K562 (cell line): ENCODE measurements at regions not wholly inside any gene's neighbourhood (a gene's known extent, or its start where the extent isn't known, plus 50 kb on each side); places are given as distances from the start of the nearest gene placed in this dataset.

Source experiments
- ATAC-seq: fragments of 200-7000 bp; cut with Tn5 transposase; 3 replicates; pipeline ENCODE4 v1.9.1; 2020; ENCODE audit warnings: moderate library complexity
- BruUV-seq: library from RNA; stranded (reverse); fragments of 400-500 nt; replicated peaks from 2 replicates; lab custom pipeline; 2021; lab: Mats Ljungman, UMichigan
- CTCF ChIA-PET: fragments of 300-600 bp; formaldehyde crosslinking; extraction: SDS; loops from one replicate; lab custom pipeline; 2021; ENCODE audit warnings: low intra/inter-chr PET ratio; lab: Yijun Ruan, JAX
- POLR2A ChIA-PET: fragments of 300-600, 350-650 bp; sonication (Branson Sonifier 250); formaldehyde crosslinking; extraction: SDS; loops from one replicate; lab custom pipeline; 2021; ENCODE audit warnings: antibody characterized with exemption, inconsistent platforms; lab: Yijun Ruan, JAX
- DNase-seq, 4 experiments: peaks; one replicate each; pipeline versions ENCODE4 v3.0.0 to v3.0.0-alpha.2; 2011 to 2018; ENCODE audit warnings: low spot score in 3 of 4, mixed read lengths in 3 of 4; ENCODE audit errors: extremely low read depth in 1 of 4
- FAIRE-seq: peaks from 2 replicates; lab custom pipeline; 2011; peaks lifted over from hg19 to GRCh38; lab: Jason Lieb, UNC
- H2AFZ ChIP-seq: 2 replicates; pipeline ENCODE4 v1.6.0; 2011; ENCODE audit warnings: low read depth, low read length, control low read depth, inconsistent platforms
- H3K27ac ChIP-seq: fragments of 200-600 bp; 3 replicates; pipeline ENCODE4 v1.8.0; 2011; ENCODE audit warnings: low read depth, mild to moderate bottlenecking, control low read depth, inconsistent platforms, low read length, moderate library complexity, mixed read lengths; ENCODE audit errors: extremely low read depth
- H3K27me3 ChIP-seq, 2 experiments: fragments of 300-600 bp in 1 of 2; 2 replicates in 1 of 2; 3 replicates in 1 of 2; pipeline versions ENCODE4 v1.6.0 to v1.8.0; 2011; ENCODE audit warnings: inconsistent platforms in 2 of 2, low read length in 2 of 2, mild to moderate bottlenecking in 1 of 2, mixed read lengths in 1 of 2, moderate library complexity in 1 of 2; ENCODE audit not compliant: control insufficient read depth in 2 of 2, insufficient read depth in 2 of 2
- H3K36me3 ChIP-seq: fragments of 300-600 bp; 3 replicates; pipeline ENCODE4 v1.8.0; 2011; ENCODE audit warnings: mild to moderate bottlenecking, low read length, inconsistent platforms; ENCODE audit not compliant: control insufficient read depth, insufficient read depth
- H3K4me1 ChIP-seq, 2 experiments: fragments of 200-600 bp in 1 of 2; replicated peaks in 1 of 2; 2 replicates in 1 of 2; 3 replicates in 1 of 2; pipeline versions ENCODE4 v1.5.1 to v1.8.0; 2011; ENCODE audit warnings: inconsistent platforms in 2 of 2, low read length in 2 of 2, mild to moderate bottlenecking in 1 of 2, mixed read lengths in 1 of 2, moderate library complexity in 1 of 2; ENCODE audit not compliant: control insufficient read depth in 2 of 2, insufficient read depth in 2 of 2
- H3K4me2 ChIP-seq: 2 replicates; pipeline ENCODE4 v1.6.1; 2011; ENCODE audit warnings: low read length, control low read depth, inconsistent platforms, mixed read lengths; ENCODE audit not compliant: insufficient read depth
- H3K4me3 ChIP-seq: fragments of 200-600 bp; sonication (generic), shearing (Covaris generic); 2 replicates; pipeline ENCODE4 v1.5.1; 2016; ENCODE audit warnings: control low read depth, inconsistent platforms
- H3K79me2 ChIP-seq: fragments of 200-600 bp; 3 replicates; pipeline ENCODE4 v1.8.0; 2011; ENCODE audit warnings: low read length, inconsistent platforms; ENCODE audit not compliant: control insufficient read depth, insufficient read depth
- H3K9ac ChIP-seq, 2 experiments: 2 replicates each; pipeline versions ENCODE4 v1.6.0 to v1.6.1; 2011; ENCODE audit warnings: low read depth in 2 of 2, low read length in 2 of 2, control low read depth in 1 of 2, inconsistent platforms in 1 of 2, mild to moderate bottlenecking in 1 of 2, mixed read lengths in 1 of 2; ENCODE audit not compliant: insufficient read depth in 1 of 2
- H3K9me1 ChIP-seq: one replicate; pipeline ENCODE4 v1.6.0; 2011; ENCODE audit warnings: inconsistent platforms, mild to moderate bottlenecking, low read length, moderate library complexity; ENCODE audit not compliant: control insufficient read depth, insufficient read depth
- H3K9me3 ChIP-seq: replicated peaks from 2 replicates; pipeline ENCODE4 v1.5.1; 2011; ENCODE audit warnings: low read depth, low read length, inconsistent platforms; ENCODE audit not compliant: control insufficient read depth, insufficient read depth
- H4K20me1 ChIP-seq: replicated peaks from 2 replicates; pipeline ENCODE4 v1.6.1; 2011; ENCODE audit warnings: low read length, inconsistent platforms, mixed read lengths; ENCODE audit not compliant: control insufficient read depth, insufficient read depth
- FIP1L1 ChIP-seq: fragments of 200-400 bp; formaldehyde crosslinking; IDR thresholded peaks from 2 replicates; pipeline ENCODE4 v1.6.1; 2018; ENCODE audit warnings: mild to moderate bottlenecking, low read depth, low read length; ENCODE audit not compliant: poor library complexity, severe bottlenecking
- GATA2 ChIP-seq: sonication (generic); formaldehyde crosslinking; IDR thresholded peaks from 2 replicates; pipeline ENCODE4 v1.4.0; 2020; ENCODE audit warnings: mild to moderate bottlenecking, missing genetic modification reagents
- HIVEP1 ChIP-seq: fragments of 250-450 bp; sonication (Bioruptor Pico); IDR thresholded peaks from 2 replicates; pipeline ENCODE4 v1.4.0; 2020; ENCODE audit warnings: mild to moderate bottlenecking
- JUNB ChIP-seq: fragments of 450-650 bp; formaldehyde crosslinking; conservative IDR thresholded peaks from 2 replicates; pipeline ENCODE4 v1.4.0; 2020; ENCODE audit warnings: mild to moderate bottlenecking
- JUND ChIP-seq, 2 experiments: IDR thresholded peaks; 2 replicates in 1 of 2; 3 replicates in 1 of 2; pipeline ENCODE4 v1.6.1; 2011; ENCODE audit warnings: borderline replicate concordance in 2 of 2, low read depth in 2 of 2, low read length in 2 of 2, improper control_type of control experiment in 1 of 2, missing biosample characterization in 1 of 2, missing genetic modification characterization in 1 of 2, missing genetic modification reagents in 1 of 2
- MAFF ChIP-seq: IDR thresholded peaks from 2 replicates; pipeline ENCODE4 v1.6.1; 2012; ENCODE audit warnings: low read length, improper control_type of control experiment
- MAFG ChIP-seq: fragments of 450-650 bp; conservative IDR thresholded peaks from 2 replicates; pipeline ENCODE4 v1.6.1; 2016; ENCODE audit warnings: missing genetic modification characterization, missing compliant biosample characterization
- MIER1 ChIP-seq: fragments of 450-650 bp; IDR thresholded peaks from 2 replicates; pipeline ENCODE4 v1.6.1; 2016; ENCODE audit warnings: antibody characterized with exemption, mild to moderate bottlenecking, low read depth
- NFXL1 ChIP-seq: fragments of 450-650 bp; formaldehyde crosslinking; IDR thresholded peaks from 2 replicates; pipeline ENCODE4 v1.4.0; 2021; ENCODE audit warnings: mild to moderate bottlenecking
- ZNF121 ChIP-seq: sonication (generic); formaldehyde crosslinking; conservative IDR thresholded peaks from 2 replicates; pipeline ENCODE4 v1.8.0; 2022; ENCODE audit warnings: missing genetic modification reagents
- ZNF445 ChIP-seq: fragments of 250-450 bp; sonication (Bioruptor Pico); IDR thresholded peaks from 2 replicates; pipeline ENCODE4 v1.4.0; 2020; ENCODE audit warnings: low read depth, mild to moderate bottlenecking, moderate library complexity
- ZNF668 ChIP-seq: fragments of 250-450 bp; sonication (Bioruptor Pico); IDR thresholded peaks from 2 replicates; pipeline ENCODE4 v1.8.0; 2022; ENCODE audit warnings: mild to moderate bottlenecking, inconsistent platforms
- in situ Hi-C: fragments of 300-500 bp; cut with MboI; formaldehyde crosslinking; loops from 4 replicates; pipeline ENCODE4 v1.15.0; 2018; ENCODE audit warnings: inconsistent platforms, mixed read lengths
- intact Hi-C: fragments of 100-400 bp; cut with micrococcal nuclease; formaldehyde crosslinking; loops from 2 replicates; pipeline ENCODE4 v1.14.2; 2022
- TF ChIP-seq, protein P1 (sequence below): sonication (generic); formaldehyde crosslinking; IDR thresholded peaks from 2 replicates; pipeline ENCODE4 v1.8.1; 2023; ENCODE audit warnings: mild to moderate bottlenecking, missing genetic modification reagents
- TF ChIP-seq, protein P2 (sequence below): sonication (generic); formaldehyde crosslinking; IDR thresholded peaks from 2 replicates; pipeline ENCODE4 v1.8.0; 2022; ENCODE audit warnings: mild to moderate bottlenecking, missing genetic modification reagents

DNA sequence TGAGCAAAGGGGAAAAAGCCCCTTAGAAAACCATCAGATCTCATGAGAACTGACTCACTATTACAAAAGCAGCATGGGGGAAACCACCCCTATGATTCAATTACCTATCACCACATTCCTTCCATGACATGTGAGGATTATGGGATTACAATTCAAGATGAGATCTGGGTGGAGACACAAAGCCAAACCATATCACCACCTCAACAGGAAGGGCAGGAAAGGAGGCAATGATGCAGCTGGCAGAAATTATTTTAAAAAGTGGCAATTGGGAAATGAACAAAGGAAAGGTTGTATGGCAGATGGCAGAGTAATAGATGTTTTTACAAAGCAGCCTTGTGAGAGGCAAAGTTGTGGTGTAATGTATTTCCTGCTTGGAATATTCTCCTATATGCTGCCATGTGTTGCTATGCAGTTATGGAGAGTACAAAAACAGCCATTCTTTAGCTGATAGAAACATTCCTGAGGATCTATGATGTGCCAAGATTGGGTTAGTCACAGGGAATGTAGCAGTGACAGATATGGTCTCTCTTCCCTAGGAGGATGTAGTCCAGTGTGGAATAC lies 138.8 kb downstream of the SMC2 start:
- no peak overlapping the region for H3K4me2 ChIP-seq
- H3K9me1 ChIP-seq: no peaks in the 10 kb centered on the region
- no peak for TF ChIP-seq FIP1L1
- TF ChIP-seq ZNF121 (CRISPR knock-in tag): no peak
- TF ChIP-seq, protein P1, sequence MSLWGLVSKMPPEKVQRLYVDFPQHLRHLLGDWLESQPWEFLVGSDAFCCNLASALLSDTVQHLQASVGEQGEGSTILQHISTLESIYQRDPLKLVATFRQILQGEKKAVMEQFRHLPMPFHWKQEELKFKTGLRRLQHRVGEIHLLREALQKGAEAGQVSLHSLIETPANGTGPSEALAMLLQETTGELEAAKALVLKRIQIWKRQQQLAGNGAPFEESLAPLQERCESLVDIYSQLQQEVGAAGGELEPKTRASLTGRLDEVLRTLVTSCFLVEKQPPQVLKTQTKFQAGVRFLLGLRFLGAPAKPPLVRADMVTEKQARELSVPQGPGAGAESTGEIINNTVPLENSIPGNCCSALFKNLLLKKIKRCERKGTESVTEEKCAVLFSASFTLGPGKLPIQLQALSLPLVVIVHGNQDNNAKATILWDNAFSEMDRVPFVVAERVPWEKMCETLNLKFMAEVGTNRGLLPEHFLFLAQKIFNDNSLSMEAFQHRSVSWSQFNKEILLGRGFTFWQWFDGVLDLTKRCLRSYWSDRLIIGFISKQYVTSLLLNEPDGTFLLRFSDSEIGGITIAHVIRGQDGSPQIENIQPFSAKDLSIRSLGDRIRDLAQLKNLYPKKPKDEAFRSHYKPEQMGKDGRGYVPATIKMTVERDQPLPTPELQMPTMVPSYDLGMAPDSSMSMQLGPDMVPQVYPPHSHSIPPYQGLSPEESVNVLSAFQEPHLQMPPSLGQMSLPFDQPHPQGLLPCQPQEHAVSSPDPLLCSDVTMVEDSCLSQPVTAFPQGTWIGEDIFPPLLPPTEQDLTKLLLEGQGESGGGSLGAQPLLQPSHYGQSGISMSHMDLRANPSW (CRISPR knock-in tag): no peak
- no peak for TF ChIP-seq HIVEP1 (CRISPR knock-in tag)
- no peak for TF ChIP-seq JUND (IDR thresholded peaks at IDR 0.05; ENCODE audit: borderline replicate concordance, low read depth, low read length)
- no peak for TF ChIP-seq JUND (tag; IDR thresholded peaks at IDR 0.05; ENCODE audit: borderline replicate concordance, low read depth, low read length)
- TF ChIP-seq MAFF: no peak
- no peak for TF ChIP-seq NFXL1 (CRISPR knock-in tag)
- no peak for TF ChIP-seq ZNF445 (CRISPR knock-in tag)
- no peak for TF ChIP-seq GATA2 (CRISPR knock-in tag)
- no peak for TF ChIP-seq JUNB
- no peak for TF ChIP-seq MIER1
- TF ChIP-seq MAFG (tag): no peak
- TF ChIP-seq ZNF668 (CRISPR knock-in tag): no peak
- TF ChIP-seq, protein P2, sequence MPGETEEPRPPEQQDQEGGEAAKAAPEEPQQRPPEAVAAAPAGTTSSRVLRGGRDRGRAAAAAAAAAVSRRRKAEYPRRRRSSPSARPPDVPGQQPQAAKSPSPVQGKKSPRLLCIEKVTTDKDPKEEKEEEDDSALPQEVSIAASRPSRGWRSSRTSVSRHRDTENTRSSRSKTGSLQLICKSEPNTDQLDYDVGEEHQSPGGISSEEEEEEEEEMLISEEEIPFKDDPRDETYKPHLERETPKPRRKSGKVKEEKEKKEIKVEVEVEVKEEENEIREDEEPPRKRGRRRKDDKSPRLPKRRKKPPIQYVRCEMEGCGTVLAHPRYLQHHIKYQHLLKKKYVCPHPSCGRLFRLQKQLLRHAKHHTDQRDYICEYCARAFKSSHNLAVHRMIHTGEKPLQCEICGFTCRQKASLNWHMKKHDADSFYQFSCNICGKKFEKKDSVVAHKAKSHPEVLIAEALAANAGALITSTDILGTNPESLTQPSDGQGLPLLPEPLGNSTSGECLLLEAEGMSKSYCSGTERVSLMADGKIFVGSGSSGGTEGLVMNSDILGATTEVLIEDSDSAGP (CRISPR knock-in tag): no peak
- FAIRE-seq: no peak
- ATAC-seq: no peak
- POLR2A ChIA-PET: no interaction called here
- H4K20me1 ChIP-seq: no peaks in the 10 kb centered on the region
- in situ Hi-C loops: no loop called here
- no peaks in the 10 kb centered on the region for H3K36me3 ChIP-seq
- intact Hi-C loops: no loop called here
- H3K4me3 ChIP-seq: no peak overlapping the region
- DNase-seq: no peak
- BruUV-seq: no TSS peak
- H2AFZ ChIP-seq: no peak overlapping the region
- H3K79me2 ChIP-seq: no peaks in the 10 kb centered on the region
- no peak overlapping the region for H3K9ac ChIP-seq
- no peaks in the 10 kb centered on the region for H3K9me3 ChIP-seq
- H3K4me1 ChIP-seq: no peaks in the 10 kb centered on the region
- CTCF ChIA-PET: no interaction called here
- H3K27ac ChIP-seq: no peak overlapping the region
- no peaks in the 10 kb centered on the region for H3K27me3 ChIP-seq
